NOMO-1 treated with dmso at 0.1 percent for 144 hours (cell line): ENCODE measurements at regions not wholly inside any gene's neighbourhood (a gene's known extent, or its start where the extent isn't known, plus 50 kb on each side); places are given as distances from the start of the nearest gene placed in this dataset.

Source experiments
- DNase-seq: peaks from one replicate; lab custom pipeline; 2025; ENCODE audit not compliant: unreplicated experiment; lab: John Stamatoyannopoulos, UW

DNA sequence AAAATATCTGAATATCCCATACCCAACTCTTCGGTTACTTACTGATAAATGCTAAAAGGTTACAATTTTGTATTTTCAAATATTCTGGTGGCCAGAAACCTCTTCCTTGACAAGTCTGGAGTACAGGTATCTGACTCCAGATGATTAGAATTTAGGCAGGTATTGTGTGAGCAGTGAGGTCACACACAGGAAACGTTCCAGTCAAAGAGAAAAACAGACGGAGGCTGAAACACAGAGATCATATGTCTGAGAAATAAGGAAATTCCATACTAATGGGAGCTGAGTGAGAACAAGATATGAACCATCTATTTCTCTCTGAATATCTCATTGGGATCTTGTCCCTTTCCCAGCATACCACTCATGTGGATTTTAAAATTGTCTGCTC is 89.4 kb upstream of the IGLL5 start:
- no peak for DNase-seq

DNA sequence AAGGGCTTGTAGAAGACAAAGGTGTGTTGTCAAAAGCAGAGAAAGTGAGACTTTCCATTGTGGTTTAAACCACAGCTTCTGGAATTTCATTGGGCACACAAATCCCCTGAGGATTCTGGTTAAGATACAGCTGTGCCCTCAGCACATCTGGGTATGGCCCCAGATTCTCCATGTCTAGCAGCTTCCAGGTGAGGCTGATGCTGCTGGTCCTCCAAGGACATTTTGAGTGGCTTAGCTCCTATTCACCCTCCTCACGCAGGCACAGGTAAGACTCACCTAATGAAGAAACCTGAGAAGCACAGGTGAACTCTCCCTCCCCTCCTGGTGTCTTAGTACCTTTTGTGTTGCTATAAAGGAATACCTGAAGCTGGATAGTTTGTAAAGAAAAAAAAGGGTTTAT is 88.9 kb upstream of the IGLL5 start:
- no peak for DNase-seq

DNA sequence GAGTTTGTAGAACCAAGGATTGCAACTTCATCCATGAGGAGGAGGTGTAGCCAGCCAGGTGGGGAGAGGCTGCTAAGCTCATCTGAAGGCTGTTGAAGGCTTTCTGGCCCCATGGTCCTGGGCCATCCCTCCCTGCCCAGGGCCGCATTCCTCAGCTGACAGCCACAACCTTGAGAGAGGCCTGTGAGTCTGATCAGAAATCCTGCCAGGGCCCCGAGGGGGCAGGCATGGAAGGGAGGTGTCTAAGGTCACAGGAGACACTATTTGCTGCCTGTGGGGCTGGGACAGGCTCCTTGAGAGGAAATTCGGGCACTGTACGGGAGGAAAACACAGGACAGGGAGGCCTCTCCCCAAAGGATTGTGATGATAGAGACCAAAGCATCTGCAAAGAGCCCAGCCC is 88.1 kb upstream of the IGLL5 start:
- no peak for DNase-seq

DNA sequence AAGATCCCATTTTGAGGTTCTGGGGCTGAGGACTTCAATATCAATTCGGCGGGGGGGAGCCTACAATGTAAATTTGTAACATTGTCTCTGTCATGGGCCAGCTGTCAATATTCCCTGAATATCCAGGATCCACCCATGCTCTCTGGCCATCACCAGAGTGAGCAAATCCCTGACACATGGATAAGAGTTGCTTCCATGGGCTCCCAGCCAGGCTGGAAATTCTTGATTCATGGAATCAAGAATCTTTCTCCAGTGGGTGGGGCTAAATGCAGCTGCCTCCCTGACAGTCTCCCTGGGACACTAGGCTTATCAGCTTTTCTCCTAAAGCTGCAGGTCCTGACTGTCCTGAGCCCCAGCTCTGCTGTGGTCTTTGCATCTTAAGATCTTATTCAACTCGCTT is 86.9 kb upstream of the IGLL5 start:
- no peak for DNase-seq

DNA sequence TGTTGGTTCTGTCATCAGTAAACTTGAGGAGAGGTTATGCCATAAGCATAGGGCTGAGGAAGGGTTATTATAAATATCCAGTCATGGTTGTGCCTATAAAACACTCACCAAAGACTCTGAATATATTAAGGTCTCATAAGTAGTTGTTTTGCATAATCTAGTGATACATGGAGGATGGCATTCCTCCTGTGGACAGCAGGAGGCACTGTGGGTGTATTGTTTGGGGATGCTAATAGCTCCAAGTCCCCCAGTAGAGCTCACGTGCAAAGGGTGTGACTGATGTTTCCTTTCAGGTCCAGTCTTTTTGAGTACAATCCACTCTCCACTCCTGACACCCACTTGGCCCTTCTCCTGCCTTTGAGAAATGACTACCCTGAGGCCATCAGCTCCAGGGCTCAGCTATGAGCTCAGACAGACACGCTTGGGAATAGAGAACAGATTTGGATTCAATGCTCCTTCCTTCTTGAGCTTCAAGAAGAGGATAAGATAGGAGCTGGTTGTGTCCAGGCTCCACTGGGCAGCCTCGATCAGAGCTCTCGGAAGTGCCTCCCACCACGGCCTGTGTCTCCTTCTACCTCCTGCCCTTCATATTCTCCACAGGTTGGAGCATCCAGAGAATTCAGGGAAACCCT is 85.2 kb upstream of the IGLL5 start:
- peak; percentile 42 for DNase-seq

DNA sequence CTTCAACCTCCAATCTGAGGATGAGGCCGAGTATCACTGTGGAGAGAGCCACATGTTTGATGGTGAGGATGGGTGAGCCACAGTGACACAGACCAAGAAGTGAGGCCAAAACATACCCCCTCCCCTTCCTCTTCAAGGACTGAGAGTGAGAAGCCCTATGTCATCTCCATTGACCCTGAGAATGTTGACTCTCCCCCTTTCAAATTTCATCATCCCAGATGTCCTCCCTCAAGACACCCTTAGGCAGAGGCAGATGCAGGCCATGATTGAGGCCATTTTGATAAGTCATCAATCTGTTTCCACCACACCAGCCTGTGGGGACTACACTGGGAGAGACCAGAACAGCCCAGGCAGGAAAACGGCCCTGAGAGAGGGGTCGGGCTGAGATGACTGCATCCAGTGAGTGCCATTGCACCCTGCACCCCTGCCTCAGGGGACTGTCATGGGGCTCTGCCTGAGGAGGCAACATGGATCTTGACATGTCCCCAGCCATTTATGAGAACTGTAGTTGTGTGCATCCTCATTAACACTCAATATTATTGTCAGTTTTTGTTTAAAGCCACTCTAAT is 84.2 kb upstream of the IGLL5 start:
- DNase-seq: no peak

DNA sequence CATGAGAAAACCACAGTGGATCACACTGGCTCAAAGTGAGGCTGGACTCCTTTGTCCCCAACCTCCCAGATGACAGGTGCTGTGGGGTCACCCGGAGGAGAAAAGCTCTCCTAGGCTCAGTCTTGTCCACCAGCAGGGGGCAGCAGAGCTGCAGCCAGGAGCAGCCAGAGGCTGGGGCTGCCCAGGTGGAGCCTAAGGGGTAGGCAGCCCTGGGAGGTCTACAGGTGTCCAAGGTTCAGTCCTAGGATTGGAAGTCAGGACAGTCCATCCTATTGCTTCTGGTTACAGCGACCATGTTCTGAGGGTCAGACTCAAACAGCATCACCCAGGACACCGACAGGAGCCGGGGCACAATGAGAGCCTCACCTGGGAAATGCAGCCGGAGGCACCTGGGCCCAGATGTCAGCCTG is 77.6 kb upstream of the IGLL5 start:
- no peak for DNase-seq

DNA sequence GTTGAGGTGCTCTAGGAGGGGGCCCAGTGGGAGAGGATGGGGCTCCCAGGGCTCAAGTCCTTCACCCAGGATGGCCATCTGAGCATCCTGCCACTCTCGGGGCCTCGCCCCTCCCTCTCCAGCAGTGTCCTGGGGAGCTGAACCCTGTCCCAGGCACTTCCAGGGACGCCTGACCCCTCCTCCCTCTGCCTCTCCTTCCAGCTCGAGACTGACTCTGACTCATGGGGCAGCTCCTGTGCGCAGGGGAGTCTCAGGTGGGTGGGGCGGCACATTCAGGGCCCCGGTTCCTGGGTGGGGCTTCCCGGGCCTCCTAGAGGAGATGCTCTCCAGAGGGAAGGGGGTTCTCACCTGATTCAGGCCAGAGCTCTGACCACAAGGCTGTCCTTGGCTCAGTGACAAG is 77.1 kb upstream of the IGLL5 start:
- DNase-seq: no peak

DNA sequence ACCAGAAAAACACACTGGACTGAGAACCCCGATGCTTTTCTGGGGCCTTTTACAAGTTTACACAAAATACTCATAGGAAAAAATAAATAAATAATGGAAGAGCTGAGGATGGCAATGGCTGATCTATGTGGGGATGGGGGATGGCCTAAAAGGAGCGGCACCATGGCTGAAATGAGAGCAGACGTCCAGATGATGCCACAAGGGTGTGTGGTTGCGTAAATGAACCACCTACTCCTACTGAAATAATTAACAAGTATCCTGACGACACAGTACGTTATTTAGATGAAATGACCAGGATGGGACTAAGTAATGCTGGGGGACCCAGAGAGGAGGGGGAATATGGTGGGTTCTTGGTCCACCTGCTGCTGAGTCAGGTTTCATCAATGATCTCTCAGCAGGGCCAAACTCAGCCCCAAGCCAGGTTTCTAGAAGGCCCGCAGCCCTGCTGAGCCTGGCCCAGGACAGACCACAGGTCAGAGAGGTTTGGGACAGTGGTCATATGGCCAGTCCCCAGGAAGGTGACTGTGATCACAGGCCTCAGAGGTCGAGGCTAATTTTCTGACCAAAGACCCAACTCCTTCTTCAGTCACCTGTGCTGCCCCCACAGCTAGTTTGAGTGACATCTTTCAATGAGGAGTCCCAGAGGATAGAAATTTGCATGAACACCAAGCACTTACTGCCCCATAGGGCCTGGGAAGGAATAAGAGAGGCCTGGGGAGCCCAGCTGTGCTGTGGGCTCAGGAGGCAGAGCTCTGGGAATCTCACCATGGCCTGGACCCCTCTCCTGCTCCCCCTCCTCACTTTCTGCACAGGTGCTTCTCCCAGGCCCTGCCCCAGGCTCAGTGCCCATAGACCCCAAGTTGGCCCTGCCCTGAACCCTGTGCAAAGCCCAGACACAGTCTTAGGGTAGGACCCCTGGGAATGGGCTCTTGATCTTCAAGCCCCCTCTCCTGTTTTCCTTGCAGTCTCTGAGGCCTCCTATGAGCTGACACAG is 76.3 kb upstream of the IGLL5 start:
- DNase-seq: no peak

DNA sequence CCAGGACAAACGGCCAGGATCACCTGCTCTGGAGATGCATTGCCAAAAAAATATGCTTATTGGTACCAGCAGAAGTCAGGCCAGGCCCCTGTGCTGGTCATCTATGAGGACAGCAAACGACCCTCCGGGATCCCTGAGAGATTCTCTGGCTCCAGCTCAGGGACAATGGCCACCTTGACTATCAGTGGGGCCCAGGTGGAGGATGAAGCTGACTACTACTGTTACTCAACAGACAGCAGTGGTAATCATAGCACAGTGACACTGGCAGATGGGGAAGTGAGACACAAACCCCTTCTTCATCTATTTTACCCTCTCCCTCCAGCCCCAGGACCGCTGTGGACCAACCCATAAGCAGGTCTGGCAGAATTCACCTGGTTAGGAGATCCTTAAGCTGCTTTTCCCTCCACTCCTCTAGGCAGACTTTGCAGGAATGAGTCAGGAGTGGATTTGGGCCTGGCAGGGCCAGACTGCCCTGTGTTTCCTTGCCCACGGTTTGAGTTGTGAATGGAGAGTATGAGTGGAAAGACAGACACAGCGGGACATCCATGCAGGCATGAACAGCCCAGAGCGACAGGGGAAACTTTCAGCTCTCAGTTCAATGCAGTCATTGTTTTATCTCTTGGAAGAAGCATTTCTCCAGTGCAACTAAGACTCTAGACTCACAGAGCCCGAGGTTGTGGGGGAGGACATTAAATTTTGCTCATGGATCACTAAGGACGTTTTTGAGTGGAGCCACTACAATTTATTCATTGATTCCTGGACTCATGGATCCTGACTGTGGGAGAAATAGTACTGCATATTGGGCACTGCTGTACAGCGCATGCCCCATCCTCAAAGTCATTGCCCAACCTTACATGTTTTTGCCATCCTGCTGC is 75.3 kb upstream of the IGLL5 start:
- DNase-seq: no peak

DNA sequence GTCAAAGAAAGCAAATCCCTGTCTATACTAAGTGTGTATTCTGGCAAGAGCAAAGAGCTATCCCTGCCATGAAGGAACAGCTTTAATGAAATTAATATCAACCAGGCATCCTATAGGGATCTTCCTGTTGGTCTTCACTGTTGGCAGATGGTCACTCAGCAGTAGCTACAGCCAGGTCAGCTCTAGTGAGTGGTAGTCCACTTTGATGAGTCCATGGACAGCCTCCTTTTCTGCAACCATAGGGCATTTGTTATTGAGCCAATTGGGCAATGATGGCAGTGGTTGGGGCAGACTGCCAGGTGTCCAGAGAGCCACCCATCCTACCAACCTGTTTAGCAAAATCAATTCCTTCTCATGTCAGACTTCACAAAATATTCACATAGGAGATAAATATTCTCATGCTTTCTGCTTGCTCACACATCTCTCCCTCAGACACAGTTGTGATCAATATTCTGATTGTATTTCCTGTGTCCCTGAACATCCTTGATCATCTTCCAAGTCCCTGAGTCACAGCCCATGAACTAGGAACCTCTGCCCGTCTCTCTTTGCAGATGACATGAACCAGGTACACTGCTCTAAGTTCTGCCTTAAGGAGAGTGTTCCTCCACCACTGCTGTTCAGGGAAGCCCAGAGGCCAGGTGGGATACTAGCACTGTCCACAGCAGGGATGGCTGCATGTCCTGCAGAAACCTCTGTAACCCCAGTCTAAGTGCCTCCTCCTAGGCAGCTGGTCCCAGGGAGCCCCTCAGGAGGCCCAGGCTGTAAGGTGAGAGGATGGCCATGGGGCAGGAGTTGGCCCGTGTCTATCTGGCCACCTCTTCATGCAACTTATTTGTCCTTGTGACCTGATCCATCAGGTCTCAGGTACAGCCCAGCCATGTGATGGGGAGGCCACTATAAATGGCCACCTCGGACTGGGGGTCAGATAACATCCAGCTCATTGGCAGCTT is 74.2 kb upstream of the IGLL5 start:
- no peak for DNase-seq

DNA sequence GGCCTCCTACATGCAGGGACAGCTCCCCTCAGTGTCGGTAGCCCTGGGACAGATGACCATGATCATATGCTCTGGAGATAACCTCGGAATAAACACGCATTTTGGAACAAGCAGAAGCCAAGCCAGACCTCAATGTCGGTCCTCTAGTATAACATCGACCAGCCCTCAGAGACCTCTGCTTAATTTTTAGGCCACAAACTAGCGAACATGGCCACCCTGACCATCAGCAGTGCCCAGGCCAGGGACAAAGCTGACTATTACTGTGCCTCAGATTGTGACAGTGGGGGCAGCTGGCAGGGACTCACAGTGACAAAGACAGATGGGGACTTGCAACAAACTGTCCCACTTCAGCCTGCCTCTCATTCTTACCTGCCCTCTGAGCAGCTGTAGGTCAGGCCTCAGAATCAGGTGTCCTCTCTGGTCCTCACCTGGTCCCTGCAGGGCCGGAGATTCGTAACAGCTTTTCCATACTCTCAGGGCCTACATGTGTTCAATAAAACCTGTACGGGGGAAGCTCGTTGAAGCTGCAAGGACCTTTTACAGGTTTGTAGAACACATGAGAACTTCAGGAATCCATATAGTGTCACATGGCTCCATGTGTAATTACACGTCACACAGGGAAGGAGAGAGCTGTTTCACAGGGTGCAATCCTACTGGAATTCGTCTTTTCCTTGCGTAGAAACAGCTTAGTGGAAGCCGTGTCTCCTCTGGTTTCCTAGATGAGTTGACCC is 72.8 kb upstream of the IGLL5 start:
- DNase-seq: no peak

DNA sequence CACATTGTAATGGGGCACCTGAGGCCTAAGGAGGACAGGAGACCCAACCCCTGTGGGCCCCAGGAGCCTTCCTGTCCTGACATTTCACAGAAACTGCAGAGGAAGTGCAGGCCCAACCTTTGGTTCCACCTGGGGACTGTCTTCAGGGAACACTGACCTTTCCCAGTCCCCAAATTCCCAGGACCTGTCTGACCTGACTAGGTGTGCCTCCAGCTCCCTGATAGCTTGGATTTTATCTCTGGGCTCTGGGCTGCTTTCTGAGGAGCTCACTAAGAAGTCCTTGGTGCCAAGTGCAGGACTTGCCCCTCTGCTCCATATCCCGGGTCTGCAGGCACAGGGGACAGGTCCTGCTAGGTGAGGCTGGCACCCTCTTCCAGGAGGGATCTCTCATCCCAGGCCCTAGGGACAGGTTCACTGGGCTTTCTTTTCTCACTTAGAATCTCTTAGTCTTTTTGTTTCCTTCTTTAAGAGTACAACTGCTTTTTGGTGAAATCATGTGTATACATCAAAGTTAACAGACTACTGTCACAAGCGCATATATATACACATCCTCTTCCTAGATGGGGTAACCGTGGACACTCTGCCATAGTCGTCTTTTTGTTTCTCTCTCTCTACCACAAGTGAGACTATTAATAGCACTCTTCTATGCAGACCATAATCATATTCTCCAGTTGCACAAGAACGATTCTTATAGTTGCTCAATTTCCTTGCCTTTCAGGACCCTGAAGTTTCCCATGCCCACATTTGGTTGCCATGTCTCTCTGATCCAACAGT is 72.0 kb upstream of the IGLL5 start:
- DNase-seq: peak; percentile 87

DNA sequence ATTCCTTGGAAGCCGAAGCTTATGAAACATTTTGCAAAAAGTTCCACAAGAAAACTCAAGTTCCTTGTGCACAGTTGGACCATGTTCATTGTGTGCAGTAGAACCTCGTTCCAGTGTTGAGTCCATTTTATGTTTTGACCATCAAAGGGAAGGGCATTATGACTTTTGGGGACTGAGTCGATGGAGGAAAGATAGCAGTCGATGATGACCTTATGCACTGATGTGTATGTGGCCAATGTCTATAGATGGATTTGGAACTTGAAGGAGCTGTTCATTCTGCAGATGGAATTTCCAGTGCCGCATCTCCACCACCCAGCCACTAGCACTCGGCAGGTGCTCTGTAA is 71.5 kb upstream of the IGLL5 start:
- DNase-seq: no peak

DNA sequence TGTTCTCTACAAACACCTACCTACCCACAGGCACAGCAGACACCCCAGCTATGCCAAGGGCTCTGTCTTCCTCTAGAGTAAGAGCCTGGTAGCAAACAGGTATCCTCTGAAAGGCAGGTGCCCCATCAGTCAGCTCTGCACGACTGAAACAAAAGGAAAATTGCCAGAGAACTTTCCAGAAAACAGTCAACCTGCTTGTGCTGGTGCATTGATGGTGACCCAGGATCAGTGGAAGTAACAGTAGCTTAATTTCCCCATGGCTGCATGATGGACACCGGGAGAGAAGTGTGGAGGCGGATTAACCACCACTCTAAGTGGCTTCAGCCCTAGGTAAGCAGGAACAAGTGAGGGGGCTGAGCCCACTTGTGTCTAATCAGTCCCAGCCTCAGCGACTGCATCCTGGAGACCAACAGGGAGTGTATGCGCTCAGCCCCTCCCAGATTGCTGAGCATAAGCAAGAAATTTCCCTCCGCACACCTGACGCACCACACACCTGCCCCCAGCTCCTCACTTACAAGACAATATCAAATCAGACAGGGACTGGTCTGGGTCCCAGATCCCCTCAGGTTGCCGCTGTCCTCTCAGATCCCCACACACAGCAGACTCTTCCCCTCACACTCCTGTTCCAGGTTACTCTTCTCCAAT is 70.7 kb upstream of the IGLL5 start:
- no peak for DNase-seq

DNA sequence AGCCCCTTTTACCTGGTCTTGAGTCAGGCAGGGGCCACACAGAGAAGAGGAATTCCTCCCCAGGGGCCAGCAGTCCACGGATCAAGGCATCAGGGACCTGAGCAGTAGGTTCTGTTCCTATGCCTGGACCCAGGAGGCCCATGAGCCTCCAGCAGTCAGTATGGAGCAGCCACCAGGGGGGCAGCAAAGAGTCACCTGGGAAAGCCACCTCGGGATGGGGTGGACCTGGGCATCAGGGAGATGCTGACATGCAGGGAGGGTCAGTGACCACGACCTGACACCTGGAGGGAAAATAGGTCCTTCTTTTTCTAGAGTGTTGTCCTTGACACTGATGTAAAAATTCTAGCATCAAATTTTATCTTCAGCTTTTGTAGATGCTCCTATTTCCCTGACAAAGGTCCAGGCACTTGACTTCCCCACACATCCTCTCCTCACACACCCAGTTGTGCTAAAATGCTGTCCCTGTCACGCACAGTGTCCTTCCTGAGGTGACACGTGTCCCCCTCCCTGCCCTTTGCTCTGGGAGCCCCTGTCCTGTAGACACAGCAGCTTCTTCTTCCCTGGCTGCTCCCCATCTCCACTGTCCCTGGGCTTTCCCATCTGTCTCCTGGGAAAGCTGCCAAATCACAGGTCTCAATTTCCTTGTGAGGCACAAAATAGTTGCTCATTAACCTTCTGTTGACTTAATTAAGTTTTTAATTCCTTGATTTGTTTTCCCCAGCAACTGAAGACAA is 70.0 kb upstream of the IGLL5 start:
- DNase-seq: no peak

DNA sequence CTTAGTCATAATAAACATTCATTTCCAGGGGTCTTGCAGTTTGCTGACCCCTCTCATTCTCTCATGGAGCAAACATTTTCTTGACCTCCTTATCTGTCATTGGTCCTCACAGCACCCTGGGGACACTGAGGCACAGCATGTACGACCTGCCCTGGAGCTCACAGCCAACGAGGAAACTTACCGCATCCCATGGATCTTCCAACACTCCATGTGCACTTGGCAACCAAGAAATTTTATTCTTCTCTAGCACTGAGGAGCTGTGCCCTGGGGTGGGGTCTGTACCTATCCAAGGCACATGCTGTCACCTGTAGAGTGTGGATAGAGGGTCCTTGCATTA is 69.4 kb upstream of the IGLL5 start:
- DNase-seq: no peak
